Testis (tissue), 2 donors: ENCODE measurements at regions not wholly inside any gene's neighbourhood (a gene's known extent, or its start where the extent isn't known, plus 50 kb on each side); places are given as distances from the start of the nearest gene placed in this dataset.

Source experiments
- CTCF ChIP-seq, 3 experiments: fragments of 450-650 bp in 2 of 3; fragments of 200-600 bp in 1 of 3; sonication (generic) in 1 of 3; IDR thresholded peaks; one replicate each; pipeline ENCODE4 v1.5.1; 2016 to 2019; ENCODE audit warnings: antibody characterized with exemption in 3 of 3, mild to moderate bottlenecking in 2 of 3, moderate library complexity in 1 of 3
- POLR2A ChIP-seq: fragments of 450-650 bp; IDR thresholded peaks from one replicate; pipeline ENCODE4 v1.6.1; 2017; ENCODE audit warnings: antibody characterized with exemption, mild to moderate bottlenecking, moderate library complexity

GRCh38 chr18:1954583-1955312 lies 616.6 kb downstream of the METTL4 start:
- no peak for TF ChIP-seq CTCF (IDR thresholded peaks at IDR 0.05)
- no peak for TF ChIP-seq POLR2A
